ENCODE measurements at regions not wholly inside any gene's neighbourhood (a gene's known extent, or its start where the extent isn't known, plus 50 kb on each side); places are given as distances from the start of the nearest gene placed in this dataset.

- TF ChIP-seq CTCF (IDR thresholded peaks at IDR 0.05) (no peak), POLR2A (IDR thresholded peaks at IDR 0.05) (no peak)
Measured at GRCh38 chr1:212537610-212538009, 71.0 kb upstream of the ATF3 start.

Measured in tibial nerve (tissue), 3 donors.